Heart right ventricle (tissue), 16 donors: ENCODE measurements at regions not wholly inside any gene's neighbourhood (a gene's known extent, or its start where the extent isn't known, plus 50 kb on each side); places are given as distances from the start of the nearest gene placed in this dataset.

Source experiments
- ATAC-seq, 8 donors: fragments of 200-7000 bp; cut with Tn5 transposase; one replicate each; pipeline ENCODE4 v1.9.1; 2020; ENCODE audit warnings: mild to moderate bottlenecking in 8 of 8, moderate library complexity in 8 of 8, moderate number of reproducible peaks in 1 of 8
- DNase-seq, 2 donors: peaks; one replicate each; pipeline ENCODE4 v3.0.0-alpha.2; 2020
- H3K27ac ChIP-seq, 10 donors: fragments of 200-600 bp; sonication (generic) in 2 of 10; one replicate each; pipeline versions ENCODE4 v1.5.0 to v1.8.0; 2020 to 2022; ENCODE audit warnings: mild to moderate bottlenecking in 3 of 10
- H3K27me3 ChIP-seq, 7 donors: fragments of 200-600 bp; one replicate each; pipeline ENCODE4 v1.8.0; 2021 to 2022; ENCODE audit warnings: mild to moderate bottlenecking in 2 of 7
- H3K36me3 ChIP-seq, 9 donors: fragments of 200-600 bp; sonication (generic) in 1 of 9; one replicate each; pipeline versions ENCODE4 v1.5.0 to v1.8.0; 2020 to 2022; ENCODE audit warnings: mild to moderate bottlenecking in 2 of 9
- H3K4me1 ChIP-seq, 9 donors: fragments of 200-600 bp; sonication (generic) in 1 of 9; one replicate each; pipeline versions ENCODE4 v1.5.0 to v1.8.0; 2020 to 2022; ENCODE audit warnings: mild to moderate bottlenecking in 4 of 9
- H3K4me3 ChIP-seq, 10 donors: fragments of 200-600 bp; sonication (generic) in 2 of 10; one replicate each; pipeline versions ENCODE4 v1.5.0 to v1.8.0; 2020 to 2022; ENCODE audit warnings: mild to moderate bottlenecking in 7 of 10, moderate library complexity in 2 of 10
- H3K9me3 ChIP-seq, 11 donors: fragments of 200-600 bp in 10 of 11; sonication (generic) in 2 of 11; one replicate each; pipeline versions ENCODE4 v1.5.0 to v1.8.0; 2013 to 2022; ENCODE audit warnings: mild to moderate bottlenecking in 2 of 11, control low read depth in 1 of 11, moderate library complexity in 1 of 11
- CTCF ChIP-seq, 9 donors: fragments of 200-600 bp; sonication (generic) in 2 of 9; IDR thresholded peaks; one replicate each; pipeline versions ENCODE4 v1.5.0 to v1.8.0; 2021 to 2022; ENCODE audit warnings: antibody characterized with exemption in 9 of 9, mild to moderate bottlenecking in 5 of 9, moderate library complexity in 1 of 9
- WGBS, 2 donors: extraction: QIAGEN DNeasy Blood & Tissue Kit; methylation state at CpG; one replicate each; pipeline ENCODE4 v1.1.7; 2013; ENCODE audit warnings: inconsistent platforms in 1 of 2; 5-methylcytosine and 5-hydroxymethylcytosine counted together
- intact Hi-C, 10 donors: fragments of 100-400 bp; cut with DNase I; formaldehyde crosslinking; loops; one replicate each; pipeline versions ENCODE4 v1.11.1 to v1.14.2; 2022
- donor health status: Arrhythmogenic right ventricular cardiomyopathy.
- donor health status: ischemic (EF 13 %, LVEDD 7.1; RV severe dilation, severe dysfunction).
- donor health status: healthy with polysubstance abuse.
- donor health status: DM: no; HTN: yes; CAD: no.
- donor health status: DM: no; HTN: no; CAD: no.
- donor health status: ischemic (EF 25% LVEDD 6.9; RV normal size, moderate dysfunction).
- donor health status: ischemic (EF 25% LVEDD 5.7; RV mildly dilated, moderate dysfunction).
- donor health status: healthy.
- donor health status: DM: yes; HTN: yes; CAD: no.
- donor health status: Ischemic cardiomyopathy.
- donor health status: ischemic (EF 35%, LVEDD 5.7; RV mildly dilated, moderate dysfunction).
- donor health status: nonischemic (EF 11% LVEDD 7.7; RV severe dilation, severe dysfunction).
- donor health status: DM: yes; HTN: yes; CAD: no.
- donor health status: PGD.
- donor health status: ischemic (EF 29% LVEDD 5.4; RV normal size, mild dysfunction).
- donor health status: nonischemic (EF 23%, LVEDD 6.1; RV moderate dilation, normal function).

GRCh38 chr4:138010639-138011038 is 231.5 kb downstream of the SLC7A11 start:
- Histone ChIP-seq H3K36me3 (no peaks in the 10 kb centered on the region), H3K4me1 (no peaks in the 10 kb centered on the region), H3K4me3 (no peak overlapping the region), H3K9me3 (no peaks in the 10 kb centered on the region), H3K27me3 (no peaks in the 10 kb centered on the region), H3K27ac (no peak overlapping the region)
- intact Hi-C loops = no loop called here
- TF ChIP-seq CTCF (IDR thresholded peaks at IDR 0.05) = no peak
- ATAC-seq (no peak), DNase-seq (no peak)

GRCh38 chr4:138007572-138007971 is 234.6 kb downstream of the SLC7A11 start:
- ATAC-seq = no peak
- TF ChIP-seq CTCF (IDR thresholded peaks at IDR 0.05) = no peak
- intact Hi-C loops = no loop called here

GRCh38 chr4:138005486-138005885 is 236.7 kb downstream of the SLC7A11 start:
- no peak for TF ChIP-seq CTCF (IDR thresholded peaks at IDR 0.05)
- Histone ChIP-seq H3K4me1 (no peaks in the 10 kb centered on the region), H3K36me3 (no peaks in the 10 kb centered on the region), H3K27ac (no peak overlapping the region), H3K4me3 (no peak overlapping the region), H3K9me3 (no peaks in the 10 kb centered on the region), H3K27me3 (no peaks in the 10 kb centered on the region)
- no peak for ATAC-seq
- no peak for DNase-seq
- intact Hi-C loops = no loop called here
- WGBS, 2 donors = 80 to 89% methylated on average over 1 of the region's 1 CpG

More at GRCh38 chr4:138007572-138007971, 234.6 kb downstream of the SLC7A11 start:
- WGBS, 2 donors = 87 to 89% methylated on average over 1 of the region's 1 CpG
- Histone ChIP-seq H3K36me3 (no peaks in the 10 kb centered on the region), H3K9me3 (no peaks in the 10 kb centered on the region), H3K4me3 (no peak overlapping the region), H3K4me1 (no peaks in the 10 kb centered on the region), H3K27ac (no peak overlapping the region), H3K27me3 (no peaks in the 10 kb centered on the region)
- no peak for DNase-seq

GRCh38 chr4:138003248-138003647 is 238.9 kb downstream of the SLC7A11 start:
- no peak for ATAC-seq
- Histone ChIP-seq H3K9me3 (no peaks in the 10 kb centered on the region), H3K27me3 (no peaks in the 10 kb centered on the region), H3K4me1 (no peaks in the 10 kb centered on the region), H3K27ac (no peak overlapping the region), H3K36me3 (no peaks in the 10 kb centered on the region), H3K4me3 (no peak overlapping the region)
- DNase-seq = no peak
- intact Hi-C loops = no loop called here
- no peak for TF ChIP-seq CTCF (IDR thresholded peaks at IDR 0.05)
